GM23338 (cell line): ENCODE measurements at regions not wholly inside any gene's neighbourhood (a gene's known extent, or its start where the extent isn't known, plus 50 kb on each side); places are given as distances from the start of the nearest gene placed in this dataset.

Experiments used
- ATAC-seq: fragments of 200-7000 bp; cut with Tn5 transposase; 3 replicates; pipeline ENCODE4 v1.9.1; 2020
- DNase-seq: peaks from one replicate; pipeline ENCODE4 v3.0.0-alpha.2; 2015; ENCODE audit warnings: low spot score
- H2AFZ ChIP-seq: fragments of 200-600 bp; sonication (generic); 2 replicates; pipeline ENCODE4 v1.8.0; 2016; ENCODE audit warnings: antibody characterized with exemption, mild to moderate bottlenecking, moderate library complexity
- H3F3A ChIP-seq: fragments of 200-600 bp; sonication (generic); replicated peaks from 2 replicates; pipeline ENCODE4 v1.8.0; 2017; ENCODE audit warnings: antibody characterized with exemption, mixed run types, low read depth
- H3K27ac ChIP-seq: fragments of 200-600 bp; sonication (generic); 2 replicates; pipeline ENCODE4 v1.6.1; 2016; ENCODE audit warnings: low read depth
- H3K27me3 ChIP-seq: fragments of 200-600 bp; sonication (generic); 2 replicates; pipeline ENCODE4 v1.8.0; 2016; ENCODE audit warnings: mild to moderate bottlenecking, mixed run types, moderate library complexity; ENCODE audit not compliant: insufficient read depth
- H3K36me3 ChIP-seq: fragments of 200-600 bp; sonication (generic); 2 replicates; pipeline ENCODE4 v1.8.0; 2016; ENCODE audit warnings: mild to moderate bottlenecking; ENCODE audit not compliant: insufficient read depth
- H3K4me1 ChIP-seq: fragments of 200-600 bp; sonication (generic); 2 replicates; pipeline ENCODE4 v1.8.0; 2016; ENCODE audit warnings: mild to moderate bottlenecking, moderate library complexity; ENCODE audit not compliant: insufficient read depth
- H3K4me2 ChIP-seq: fragments of 200-600 bp; sonication (generic); 2 replicates; pipeline ENCODE4 v1.7.1; 2017; ENCODE audit warnings: mixed run types
- H3K4me3 ChIP-seq: fragments of 200-600 bp; sonication (generic); 2 replicates; pipeline ENCODE4 v1.6.1; 2016; ENCODE audit warnings: mixed run types
- H3K79me2 ChIP-seq: fragments of 200-600 bp; sonication (generic); replicated peaks from 2 replicates; pipeline ENCODE4 v1.8.0; 2017; ENCODE audit warnings: mild to moderate bottlenecking; ENCODE audit not compliant: insufficient read depth
- H3K9me2 ChIP-seq: fragments of 200-600 bp; sonication (generic); 2 replicates; pipeline ENCODE4 v1.8.0; 2017; ENCODE audit not compliant: insufficient read depth
- H4K20me1 ChIP-seq: fragments of 200-600 bp; sonication (generic); replicated peaks from 2 replicates; pipeline ENCODE4 v1.8.0; 2017; ENCODE audit warnings: mild to moderate bottlenecking; ENCODE audit not compliant: insufficient read depth
- H3K27ac Mint-ChIP-seq: 2 replicates; pipeline ENCODE4 v1.8.0; 2020; ENCODE audit warnings: inconsistent platforms, mild to moderate bottlenecking, moderate library complexity, mixed read lengths
- H3K27me3 Mint-ChIP-seq: 3 replicates; pipeline ENCODE4 v1.8.0; 2022; ENCODE audit warnings: low read depth, mild to moderate bottlenecking, moderate library complexity, mixed read lengths, inconsistent platforms; ENCODE audit not compliant: insufficient read depth, poor library complexity
- H3K36me3 Mint-ChIP-seq: 3 replicates; pipeline ENCODE4 v1.8.0; 2021; ENCODE audit warnings: low read depth, mild to moderate bottlenecking, inconsistent platforms, moderate library complexity, mixed read lengths
- H3K4me1 Mint-ChIP-seq: 3 replicates; pipeline ENCODE4 v1.8.0; 2020; ENCODE audit warnings: mild to moderate bottlenecking, inconsistent platforms, mixed read lengths
- H3K4me3 Mint-ChIP-seq: 3 replicates; pipeline ENCODE4 v1.8.0; 2021; ENCODE audit warnings: moderate library complexity, mild to moderate bottlenecking, inconsistent platforms, mixed read lengths
- H3K9me3 Mint-ChIP-seq: 3 replicates; pipeline ENCODE4 v1.8.0; 2020; ENCODE audit warnings: moderate library complexity, mild to moderate bottlenecking, inconsistent platforms, mixed read lengths
- CREB1 ChIP-seq: fragments of 250-450 bp; sonication (Bioruptor Pico); IDR thresholded peaks from 2 replicates; pipeline ENCODE4 v1.5.0; 2020; ENCODE audit warnings: low read depth, mild to moderate bottlenecking, moderate library complexity
- EZH2 ChIP-seq: fragments of 200-600 bp; sonication (generic); IDR thresholded peaks from one replicate; pipeline ENCODE4 v1.8.0; 2017; ENCODE audit warnings: antibody characterized with exemption, mild to moderate bottlenecking, low read depth; ENCODE audit not compliant: unreplicated experiment
- EZH2phosphoT487 ChIP-seq: fragments of 200-600 bp; sonication (generic); IDR thresholded peaks from one replicate; pipeline ENCODE4 v1.8.1; 2018; ENCODE audit warnings: antibody characterized with exemption; ENCODE audit not compliant: unreplicated experiment
- JUNB ChIP-seq: IDR thresholded peaks from one replicate; pipeline ENCODE4 v1.6.1; 2016; ENCODE audit warnings: antibody characterized with exemption; ENCODE audit not compliant: unreplicated experiment
- NANOG ChIP-seq: IDR thresholded peaks from 2 replicates; pipeline ENCODE4 v1.6.1; 2016; ENCODE audit warnings: antibody characterized with exemption, borderline replicate concordance
- POLR2AphosphoS5 ChIP-seq: IDR thresholded peaks from 2 replicates; pipeline ENCODE4 v1.6.1; 2016; ENCODE audit warnings: antibody characterized with exemption, low read depth
- STAT1 ChIP-seq: IDR thresholded peaks from one replicate; pipeline ENCODE4 v1.6.1; 2016; ENCODE audit warnings: antibody characterized with exemption; ENCODE audit not compliant: unreplicated experiment
- ZNF114 ChIP-seq: fragments of 250-450 bp; sonication (Bioruptor Pico); IDR thresholded peaks from 2 replicates; pipeline ENCODE4 v1.5.0; 2020; ENCODE audit warnings: mild to moderate bottlenecking, moderate library complexity
- ZNF331 ChIP-seq: fragments of 250-450 bp; sonication (Bioruptor Pico); IDR thresholded peaks from 2 replicates; pipeline ENCODE4 v1.5.0; 2020; ENCODE audit warnings: low read depth, mild to moderate bottlenecking, moderate library complexity
- TF ChIP-seq, protein P1 (sequence below), 2 experiments: fragments of 200-600 bp in 1 of 2; sonication (generic) in 1 of 2; conservative IDR thresholded peaks; 2 replicates each; pipeline versions ENCODE4 v1.5.1 to v1.6.1; 2016 to 2017; ENCODE audit warnings: antibody characterized with exemption in 2 of 2, low read depth in 2 of 2, mild to moderate bottlenecking in 2 of 2, moderate library complexity in 1 of 2
- TF ChIP-seq, protein P2 (sequence below): IDR thresholded peaks from 2 replicates; pipeline ENCODE4 v1.6.1; 2016; ENCODE audit warnings: antibody characterized with exemption
- TF ChIP-seq, protein P3 (sequence below): fragments of 250-450 bp; sonication (Bioruptor Pico); IDR thresholded peaks from 2 replicates; pipeline ENCODE4 v1.5.0; 2020; ENCODE audit warnings: mild to moderate bottlenecking, moderate library complexity

- Histone ChIP-seq H3K4me1 (no peaks in the 10 kb centered on the region), H3K27ac (no peak overlapping the region), H3K9me2 (no peaks in the 10 kb centered on the region), H3K4me2 (no peak overlapping the region), H3K36me3 (no peaks in the 10 kb centered on the region), H3F3A (no peaks in the 10 kb centered on the region), H3K79me2 (no peaks in the 10 kb centered on the region), H3K27me3 (no peaks in the 10 kb centered on the region), H3K4me3 (no peak overlapping the region), H2AFZ (no peak overlapping the region), H4K20me1 (no peaks in the 10 kb centered on the region)
- DNase-seq (no peak), ATAC-seq (no peak)
- no peak overlapping the region for H3K27ac Mint-ChIP-seq
- H3K9me3 Mint-ChIP-seq = no peaks in the 10 kb centered on the region
- peaks cover 11% of the 10 kb centered on the region for H3K27me3 Mint-ChIP-seq
- no peak for TF ChIP-seq ZNF114 (CRISPR knock-in tag)
- no peak for TF ChIP-seq EZH2
- no peak for TF ChIP-seq NANOG
- TF ChIP-seq POLR2AphosphoS5 = no peak
- TF ChIP-seq, protein P1, sequence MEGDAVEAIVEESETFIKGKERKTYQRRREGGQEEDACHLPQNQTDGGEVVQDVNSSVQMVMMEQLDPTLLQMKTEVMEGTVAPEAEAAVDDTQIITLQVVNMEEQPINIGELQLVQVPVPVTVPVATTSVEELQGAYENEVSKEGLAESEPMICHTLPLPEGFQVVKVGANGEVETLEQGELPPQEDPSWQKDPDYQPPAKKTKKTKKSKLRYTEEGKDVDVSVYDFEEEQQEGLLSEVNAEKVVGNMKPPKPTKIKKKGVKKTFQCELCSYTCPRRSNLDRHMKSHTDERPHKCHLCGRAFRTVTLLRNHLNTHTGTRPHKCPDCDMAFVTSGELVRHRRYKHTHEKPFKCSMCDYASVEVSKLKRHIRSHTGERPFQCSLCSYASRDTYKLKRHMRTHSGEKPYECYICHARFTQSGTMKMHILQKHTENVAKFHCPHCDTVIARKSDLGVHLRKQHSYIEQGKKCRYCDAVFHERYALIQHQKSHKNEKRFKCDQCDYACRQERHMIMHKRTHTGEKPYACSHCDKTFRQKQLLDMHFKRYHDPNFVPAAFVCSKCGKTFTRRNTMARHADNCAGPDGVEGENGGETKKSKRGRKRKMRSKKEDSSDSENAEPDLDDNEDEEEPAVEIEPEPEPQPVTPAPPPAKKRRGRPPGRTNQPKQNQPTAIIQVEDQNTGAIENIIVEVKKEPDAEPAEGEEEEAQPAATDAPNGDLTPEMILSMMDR (conservative IDR thresholded peaks at IDR 0.05; ENCODE audit: low read depth in 2 of 2) = no peak
- TF ChIP-seq, protein P2, sequence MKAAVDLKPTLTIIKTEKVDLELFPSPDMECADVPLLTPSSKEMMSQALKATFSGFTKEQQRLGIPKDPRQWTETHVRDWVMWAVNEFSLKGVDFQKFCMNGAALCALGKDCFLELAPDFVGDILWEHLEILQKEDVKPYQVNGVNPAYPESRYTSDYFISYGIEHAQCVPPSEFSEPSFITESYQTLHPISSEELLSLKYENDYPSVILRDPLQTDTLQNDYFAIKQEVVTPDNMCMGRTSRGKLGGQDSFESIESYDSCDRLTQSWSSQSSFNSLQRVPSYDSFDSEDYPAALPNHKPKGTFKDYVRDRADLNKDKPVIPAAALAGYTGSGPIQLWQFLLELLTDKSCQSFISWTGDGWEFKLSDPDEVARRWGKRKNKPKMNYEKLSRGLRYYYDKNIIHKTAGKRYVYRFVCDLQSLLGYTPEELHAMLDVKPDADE = no peak
- no peak for TF ChIP-seq CREB1 (CRISPR knock-in tag)
- no peak for TF ChIP-seq EZH2phosphoT487
- TF ChIP-seq JUNB = no peak
- no peak for TF ChIP-seq STAT1
- TF ChIP-seq, protein P3, sequence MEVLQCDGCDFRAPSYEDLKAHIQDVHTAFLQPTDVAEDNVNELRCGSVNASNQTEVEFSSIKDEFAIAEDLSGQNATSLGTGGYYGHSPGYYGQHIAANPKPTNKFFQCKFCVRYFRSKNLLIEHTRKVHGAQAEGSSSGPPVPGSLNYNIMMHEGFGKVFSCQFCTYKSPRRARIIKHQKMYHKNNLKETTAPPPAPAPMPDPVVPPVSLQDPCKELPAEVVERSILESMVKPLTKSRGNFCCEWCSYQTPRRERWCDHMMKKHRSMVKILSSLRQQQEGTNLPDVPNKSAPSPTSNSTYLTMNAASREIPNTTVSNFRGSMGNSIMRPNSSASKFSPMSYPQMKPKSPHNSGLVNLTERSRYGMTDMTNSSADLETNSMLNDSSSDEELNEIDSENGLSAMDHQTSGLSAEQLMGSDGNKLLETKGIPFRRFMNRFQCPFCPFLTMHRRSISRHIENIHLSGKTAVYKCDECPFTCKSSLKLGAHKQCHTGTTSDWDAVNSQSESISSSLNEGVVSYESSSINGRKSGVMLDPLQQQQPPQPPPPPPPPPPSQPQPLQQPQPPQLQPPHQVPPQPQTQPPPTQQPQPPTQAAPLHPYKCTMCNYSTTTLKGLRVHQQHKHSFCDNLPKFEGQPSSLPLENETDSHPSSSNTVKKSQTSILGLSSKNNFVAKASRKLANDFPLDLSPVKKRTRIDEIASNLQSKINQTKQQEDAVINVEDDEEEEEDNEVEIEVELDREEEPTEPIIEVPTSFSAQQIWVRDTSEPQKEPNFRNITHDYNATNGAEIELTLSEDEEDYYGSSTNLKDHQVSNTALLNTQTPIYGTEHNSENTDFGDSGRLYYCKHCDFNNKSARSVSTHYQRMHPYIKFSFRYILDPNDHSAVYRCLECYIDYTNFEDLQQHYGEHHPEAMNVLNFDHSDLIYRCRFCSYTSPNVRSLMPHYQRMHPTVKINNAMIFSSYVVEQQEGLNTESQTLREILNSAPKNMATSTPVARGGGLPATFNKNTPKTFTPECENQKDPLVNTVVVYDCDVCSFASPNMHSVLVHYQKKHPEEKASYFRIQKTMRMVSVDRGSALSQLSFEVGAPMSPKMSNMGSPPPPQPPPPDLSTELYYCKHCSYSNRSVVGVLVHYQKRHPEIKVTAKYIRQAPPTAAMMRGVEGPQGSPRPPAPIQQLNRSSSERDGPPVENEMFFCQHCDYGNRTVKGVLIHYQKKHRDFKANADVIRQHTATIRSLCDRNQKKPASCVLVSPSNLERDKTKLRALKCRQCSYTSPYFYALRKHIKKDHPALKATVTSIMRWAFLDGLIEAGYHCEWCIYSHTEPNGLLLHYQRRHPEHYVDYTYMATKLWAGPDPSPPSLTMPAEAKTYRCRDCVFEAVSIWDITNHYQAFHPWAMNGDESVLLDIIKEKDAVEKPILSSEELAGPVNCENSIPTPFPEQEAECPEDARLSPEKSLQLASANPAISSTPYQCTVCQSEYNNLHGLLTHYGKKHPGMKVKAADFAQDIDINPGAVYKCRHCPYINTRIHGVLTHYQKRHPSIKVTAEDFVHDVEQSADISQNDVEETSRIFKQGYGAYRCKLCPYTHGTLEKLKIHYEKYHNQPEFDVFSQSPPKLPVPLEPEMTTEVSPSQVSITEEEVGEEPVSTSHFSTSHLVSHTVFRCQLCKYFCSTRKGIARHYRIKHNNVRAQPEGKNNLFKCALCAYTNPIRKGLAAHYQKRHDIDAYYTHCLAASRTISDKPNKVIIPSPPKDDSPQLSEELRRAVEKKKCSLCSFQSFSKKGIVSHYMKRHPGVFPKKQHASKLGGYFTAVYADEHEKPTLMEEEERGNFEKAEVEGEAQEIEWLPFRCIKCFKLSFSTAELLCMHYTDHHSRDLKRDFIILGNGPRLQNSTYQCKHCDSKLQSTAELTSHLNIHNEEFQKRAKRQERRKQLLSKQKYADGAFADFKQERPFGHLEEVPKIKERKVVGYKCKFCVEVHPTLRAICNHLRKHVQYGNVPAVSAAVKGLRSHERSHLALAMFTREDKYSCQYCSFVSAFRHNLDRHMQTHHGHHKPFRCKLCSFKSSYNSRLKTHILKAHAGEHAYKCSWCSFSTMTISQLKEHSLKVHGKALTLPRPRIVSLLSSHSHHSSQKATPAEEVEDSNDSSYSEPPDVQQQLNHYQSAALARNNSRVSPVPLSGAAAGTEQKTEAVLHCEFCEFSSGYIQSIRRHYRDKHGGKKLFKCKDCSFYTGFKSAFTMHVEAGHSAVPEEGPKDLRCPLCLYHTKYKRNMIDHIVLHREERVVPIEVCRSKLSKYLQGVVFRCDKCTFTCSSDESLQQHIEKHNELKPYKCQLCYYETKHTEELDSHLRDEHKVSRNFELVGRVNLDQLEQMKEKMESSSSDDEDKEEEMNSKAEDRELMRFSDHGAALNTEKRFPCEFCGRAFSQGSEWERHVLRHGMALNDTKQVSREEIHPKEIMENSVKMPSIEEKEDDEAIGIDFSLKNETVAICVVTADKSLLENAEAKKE (CRISPR knock-in tag) = no peak
- no peak for TF ChIP-seq ZNF331 (CRISPR knock-in tag)
- H3K36me3 Mint-ChIP-seq = no peaks in the 10 kb centered on the region
- no peak overlapping the region for H3K4me3 Mint-ChIP-seq
- H3K4me1 Mint-ChIP-seq = peaks cover 12% of the 10 kb centered on the region
Observed at GRCh38 chr4:8772499-8773123, 99.0 kb downstream of the HMX1 start.
